T-helper 2 cell treated with Interferon-gamma antibody and Interleukin-4, amounts not matched to agents 5 μg/mL and 100 μg/mL, for 36 hours (primary cell): ENCODE measurements at regions not wholly inside any gene's neighbourhood (a gene's known extent, or its start where the extent isn't known, plus 50 kb on each side); places are given as distances from the start of the nearest gene placed in this dataset.

ENCODE experiments used
- DNase-seq: peaks from one replicate; pipeline ENCODE4 v3.0.0; 2021; ENCODE audit warnings: low spot score
- H3K27ac Mint-ChIP-seq: one replicate; pipeline ENCODE4 v1.8.0; 2021; ENCODE audit warnings: mild to moderate bottlenecking, mixed read lengths
- H3K27me3 Mint-ChIP-seq: one replicate; pipeline ENCODE4 v1.8.0; 2021; ENCODE audit warnings: low read depth, mixed read lengths
- H3K36me3 Mint-ChIP-seq: one replicate; pipeline ENCODE4 v1.8.0; 2021; ENCODE audit warnings: low read depth, mixed read lengths
- H3K4me1 Mint-ChIP-seq: one replicate; pipeline ENCODE4 v1.8.0; 2021; ENCODE audit warnings: low read depth, mixed read lengths
- H3K4me3 Mint-ChIP-seq: one replicate; pipeline ENCODE4 v1.8.0; 2022; ENCODE audit warnings: mild to moderate bottlenecking, moderate library complexity, mixed read lengths
- H3K9me3 Mint-ChIP-seq: one replicate; pipeline ENCODE4 v1.8.0; 2021; ENCODE audit warnings: mixed read lengths

GRCh38 chr4:27181693-27182092 is 321.1 kb downstream of the STIM2 start:
- H3K9me3 Mint-ChIP-seq: no peaks in the 10 kb centered on the region
- no peak for DNase-seq
- H3K27me3 Mint-ChIP-seq: no peaks in the 10 kb centered on the region
- no peaks in the 10 kb centered on the region for H3K4me1 Mint-ChIP-seq
- H3K4me3 Mint-ChIP-seq: no peak overlapping the region
- H3K36me3 Mint-ChIP-seq: no peaks in the 10 kb centered on the region
- no peak overlapping the region for H3K27ac Mint-ChIP-seq

- no peaks in the 10 kb centered on the region for H3K27me3 Mint-ChIP-seq
- H3K4me1 Mint-ChIP-seq: no peaks in the 10 kb centered on the region
- H3K4me3 Mint-ChIP-seq: no peak overlapping the region
- no peaks in the 10 kb centered on the region for H3K9me3 Mint-ChIP-seq
- H3K36me3 Mint-ChIP-seq: no peaks in the 10 kb centered on the region
- DNase-seq: no peak
- no peak overlapping the region for H3K27ac Mint-ChIP-seq
Measured at GRCh38 chr4:27182211-27182610, 321.6 kb downstream of the STIM2 start.

GRCh38 chr4:27184508-27185155 is 324.0 kb downstream of the STIM2 start:
- H3K27ac Mint-ChIP-seq: no peak overlapping the region
- no peak for DNase-seq
- H3K9me3 Mint-ChIP-seq: no peaks in the 10 kb centered on the region
- H3K36me3 Mint-ChIP-seq: no peaks in the 10 kb centered on the region
- H3K4me1 Mint-ChIP-seq: no peaks in the 10 kb centered on the region
- H3K27me3 Mint-ChIP-seq: no peaks in the 10 kb centered on the region
- H3K4me3 Mint-ChIP-seq: no peak overlapping the region

GRCh38 chr4:27186710-27187109 is 326.1 kb downstream of the STIM2 start:
- H3K4me1 Mint-ChIP-seq: no peaks in the 10 kb centered on the region
- no peaks in the 10 kb centered on the region for H3K27me3 Mint-ChIP-seq
- H3K36me3 Mint-ChIP-seq: no peaks in the 10 kb centered on the region
- DNase-seq: no peak
- no peak overlapping the region for H3K4me3 Mint-ChIP-seq
- H3K27ac Mint-ChIP-seq: no peak overlapping the region
- no peaks in the 10 kb centered on the region for H3K9me3 Mint-ChIP-seq

- Mint-ChIP-seq H3K36me3 (no peaks in the 10 kb centered on the region), H3K4me1 (no peaks in the 10 kb centered on the region), H3K27ac (no peak overlapping the region), H3K27me3 (no peaks in the 10 kb centered on the region), H3K9me3 (no peaks in the 10 kb centered on the region), H3K4me3 (no peak overlapping the region)
- DNase-seq: no peak
Measured at GRCh38 chr4:27187786-27188185, 327.1 kb downstream of the STIM2 start.

GRCh38 chr4:27189683-27190082 is 329.0 kb downstream of the STIM2 start:
- no peak overlapping the region for H3K27ac Mint-ChIP-seq
- no peak for DNase-seq
- no peaks in the 10 kb centered on the region for H3K36me3 Mint-ChIP-seq
- no peak overlapping the region for H3K4me3 Mint-ChIP-seq
- no peaks in the 10 kb centered on the region for H3K27me3 Mint-ChIP-seq
- H3K9me3 Mint-ChIP-seq: no peaks in the 10 kb centered on the region
- H3K4me1 Mint-ChIP-seq: no peaks in the 10 kb centered on the region

GRCh38 chr4:27191592-27191991 is 331.0 kb downstream of the STIM2 start:
- Mint-ChIP-seq H3K36me3 (no peaks in the 10 kb centered on the region), H3K27me3 (no peaks in the 10 kb centered on the region), H3K9me3 (no peaks in the 10 kb centered on the region), H3K4me3 (no peak overlapping the region), H3K27ac (no peak overlapping the region), H3K4me1 (no peaks in the 10 kb centered on the region)
- no peak for DNase-seq

GRCh38 chr4:27194599-27195176 is 334.0 kb downstream of the STIM2 start:
- Mint-ChIP-seq H3K4me1 (no peaks in the 10 kb centered on the region), H3K9me3 (no peaks in the 10 kb centered on the region), H3K27ac (no peak overlapping the region), H3K4me3 (no peak overlapping the region), H3K36me3 (no peaks in the 10 kb centered on the region), H3K27me3 (no peaks in the 10 kb centered on the region)
- DNase-seq: no peak

- Mint-ChIP-seq H3K9me3 (no peaks in the 10 kb centered on the region), H3K4me3 (no peak overlapping the region), H3K4me1 (no peaks in the 10 kb centered on the region), H3K27ac (no peak overlapping the region), H3K27me3 (no peaks in the 10 kb centered on the region), H3K36me3 (no peaks in the 10 kb centered on the region)
- DNase-seq: no peak
Measured at GRCh38 chr4:27198246-27198645, 337.6 kb downstream of the STIM2 start.

- Mint-ChIP-seq H3K27ac (no peak overlapping the region), H3K4me3 (no peak overlapping the region)
Measured at GRCh38 chr4:27198971-27199370, 338.3 kb downstream of the STIM2 start.

GRCh38 chr4:27206009-27206408 is 345.4 kb downstream of the STIM2 start:
- Mint-ChIP-seq H3K27me3 (no peaks in the 10 kb centered on the region), H3K4me3 (no peak overlapping the region), H3K9me3 (no peaks in the 10 kb centered on the region), H3K36me3 (no peaks in the 10 kb centered on the region), H3K27ac (no peak overlapping the region), H3K4me1 (no peaks in the 10 kb centered on the region)
- DNase-seq: no peak

More at GRCh38 chr4:27198971-27199370, 338.3 kb downstream of the STIM2 start:
- DNase-seq: no peak
- Mint-ChIP-seq H3K9me3 (no peaks in the 10 kb centered on the region), H3K36me3 (no peaks in the 10 kb centered on the region), H3K4me1 (no peaks in the 10 kb centered on the region), H3K27me3 (no peaks in the 10 kb centered on the region)

- DNase-seq: no peak
- Mint-ChIP-seq H3K27me3 (no peaks in the 10 kb centered on the region), H3K4me3 (no peak overlapping the region), H3K27ac (no peak overlapping the region), H3K4me1 (no peaks in the 10 kb centered on the region), H3K36me3 (no peaks in the 10 kb centered on the region), H3K9me3 (no peaks in the 10 kb centered on the region)
Measured at GRCh38 chr4:27210956-27211355, 350.3 kb downstream of the STIM2 start.

- Mint-ChIP-seq H3K27me3 (no peaks in the 10 kb centered on the region), H3K4me1 (no peaks in the 10 kb centered on the region), H3K4me3 (no peak overlapping the region), H3K9me3 (no peaks in the 10 kb centered on the region), H3K27ac (no peak overlapping the region), H3K36me3 (no peaks in the 10 kb centered on the region)
- no peak for DNase-seq
Measured at GRCh38 chr4:27214010-27214409, 353.4 kb downstream of the STIM2 start.

- no peaks in the 10 kb centered on the region for H3K27me3 Mint-ChIP-seq
- H3K36me3 Mint-ChIP-seq: no peaks in the 10 kb centered on the region
- H3K4me1 Mint-ChIP-seq: no peaks in the 10 kb centered on the region
- H3K9me3 Mint-ChIP-seq: no peaks in the 10 kb centered on the region
- no peak overlapping the region for H3K4me3 Mint-ChIP-seq
- no peak for DNase-seq
- H3K27ac Mint-ChIP-seq: no peak overlapping the region
Measured at GRCh38 chr4:27215220-27215826, 354.7 kb downstream of the STIM2 start.
